GM18867 (cell line): ENCODE measurements at regions not wholly inside any gene's neighbourhood (a gene's known extent, or its start where the extent isn't known, plus 50 kb on each side); places are given as distances from the start of the nearest gene placed in this dataset.

Experiments used
- ATAC-seq: cut with Tn5 transposase; IDR thresholded peaks from one replicate; pipeline ENCODE4 v1.9.1; 2021; ENCODE audit warnings: mild to moderate bottlenecking, moderate library complexity; ENCODE audit not compliant: unreplicated experiment

- ATAC-seq = no peak
Measured at GRCh38 chr10:108899670-108900069, 1023.6 kb downstream of the XPNPEP1 start.

GRCh38 chr10:108894402-108895301, 1028.7 kb downstream of the XPNPEP1 start:
- peak; percentile 86 for ATAC-seq

- no peak for ATAC-seq
Measured at GRCh38 chr10:108877095-108877561, 1046.2 kb downstream of the XPNPEP1 start.

DNA sequence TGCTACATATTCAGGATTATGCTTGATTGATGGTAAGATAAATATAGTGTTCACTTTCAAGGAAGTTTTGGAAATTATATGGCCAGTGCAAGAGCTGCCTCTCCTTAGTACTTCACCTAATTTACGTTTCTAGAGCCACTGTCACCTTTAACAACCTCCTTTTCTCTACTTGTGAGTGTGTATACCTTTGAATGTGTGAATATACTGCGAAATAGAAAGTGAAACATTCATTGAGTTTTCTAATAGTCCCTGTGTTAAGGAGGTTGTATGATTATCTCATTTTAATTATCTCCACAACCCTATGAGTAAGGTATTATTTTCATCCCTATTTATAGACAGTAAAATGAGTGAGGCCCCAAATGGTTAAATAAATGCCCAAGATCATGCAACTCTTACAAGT, 1050.5 kb downstream of the XPNPEP1 start:
- ATAC-seq = peak; percentile 89

DNA sequence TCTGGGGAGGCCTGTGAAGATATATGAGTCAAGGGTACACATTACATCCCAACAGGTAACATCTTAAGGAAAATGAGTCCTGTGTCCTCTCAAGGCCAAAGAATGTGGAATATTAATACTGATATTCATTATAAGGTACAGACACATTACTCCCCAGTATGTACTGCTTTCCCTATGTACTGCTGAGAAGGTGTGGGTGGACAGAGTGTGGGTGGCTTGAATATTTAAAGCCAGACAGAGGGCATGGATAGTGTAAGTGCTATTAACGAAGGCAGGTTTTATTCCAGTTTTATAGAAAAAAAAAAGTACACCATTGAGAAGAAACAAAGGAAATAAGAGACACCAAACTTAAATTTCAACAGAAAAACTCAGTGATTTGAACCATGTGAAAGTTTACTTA, 1054.4 kb downstream of the XPNPEP1 start:
- no peak for ATAC-seq

- ATAC-seq = no peak
Measured at GRCh38 chr10:108862676-108863350, 1060.5 kb downstream of the XPNPEP1 start.

- no peak for ATAC-seq
Measured at GRCh38 chr10:108861181-108861754, 1062.0 kb downstream of the XPNPEP1 start.

DNA sequence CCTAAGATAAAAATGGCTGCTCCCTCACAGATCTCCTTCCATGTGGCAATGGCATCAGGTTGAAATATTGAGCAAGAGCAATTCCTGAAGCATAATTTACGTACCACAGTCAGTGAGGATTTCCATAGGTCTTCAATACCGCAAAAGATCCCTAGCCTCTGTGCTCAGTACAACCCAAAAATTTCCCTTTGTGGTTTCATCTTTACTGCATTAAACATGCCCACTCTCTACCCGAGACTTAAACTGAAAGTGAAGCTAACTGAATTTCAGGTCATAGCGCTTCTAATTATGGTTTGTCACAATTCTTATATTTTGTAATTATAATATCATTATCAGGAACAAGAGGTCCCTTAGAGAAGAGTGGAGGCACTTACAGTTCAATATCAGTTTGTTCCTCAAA, 1071.1 kb downstream of the XPNPEP1 start:
- ATAC-seq = peak; percentile 83

GRCh38 chr10:108850138-108850854, 1073.0 kb downstream of the XPNPEP1 start:
- ATAC-seq = peak; percentile 88

DNA sequence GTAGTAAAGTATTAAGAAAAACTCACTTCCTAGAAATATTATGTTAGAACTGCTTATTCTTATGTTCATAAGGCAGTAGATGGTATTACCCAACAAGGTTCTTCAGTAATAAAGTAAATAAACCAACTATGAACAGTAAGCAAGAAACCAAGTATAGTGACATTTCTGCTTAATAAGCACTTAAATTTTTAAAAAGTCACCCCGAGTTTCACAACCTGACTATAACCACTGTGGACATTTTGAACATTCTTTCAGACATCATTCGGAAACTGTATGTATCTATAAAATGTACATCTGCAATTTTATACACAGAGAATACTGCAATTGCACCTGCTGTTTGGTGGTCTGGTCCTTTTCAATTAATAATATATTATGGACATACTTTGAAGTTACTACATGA, 1073.6 kb downstream of the XPNPEP1 start:
- no peak for ATAC-seq

DNA sequence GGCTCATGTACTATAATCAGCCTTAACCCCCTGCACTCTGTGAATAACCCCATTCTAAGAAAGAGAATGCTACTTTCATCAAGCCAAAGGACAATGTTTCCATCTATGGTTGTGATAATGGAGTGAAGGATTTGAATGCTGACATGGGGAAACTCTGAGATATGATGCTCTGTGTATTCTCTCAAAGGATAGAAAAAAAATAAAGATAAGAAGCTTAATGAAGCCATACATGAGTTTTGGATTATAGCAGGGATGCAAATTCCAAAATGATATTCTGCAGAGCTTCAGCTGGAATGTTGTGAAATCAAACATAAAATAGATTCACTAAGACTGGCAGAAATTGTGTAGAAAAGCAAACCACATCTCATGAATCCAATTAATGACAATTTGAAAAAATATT, 1074.1 kb downstream of the XPNPEP1 start:
- no peak for ATAC-seq

GRCh38 chr10:108848046-108848445, 1075.3 kb downstream of the XPNPEP1 start:
- ATAC-seq = no peak

DNA sequence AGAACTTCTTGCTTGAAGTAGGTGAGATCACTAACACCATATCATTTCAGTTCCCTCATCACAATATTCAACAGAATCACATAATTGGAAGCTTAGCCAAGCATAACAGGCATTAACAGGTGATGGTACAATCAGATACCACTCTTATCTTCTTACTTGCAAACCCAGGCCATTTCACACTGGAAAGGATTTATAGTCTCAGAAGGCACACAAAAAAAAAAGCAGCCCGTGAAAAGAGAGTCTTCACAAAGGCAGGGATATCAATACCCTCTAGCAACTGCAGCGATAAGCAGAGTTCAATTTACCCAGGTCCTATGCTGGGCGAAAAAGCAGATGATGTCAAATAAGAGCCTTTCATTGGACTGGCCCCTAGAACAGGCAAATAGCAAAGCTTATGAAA, 1082.4 kb downstream of the XPNPEP1 start:
- no peak for ATAC-seq

DNA sequence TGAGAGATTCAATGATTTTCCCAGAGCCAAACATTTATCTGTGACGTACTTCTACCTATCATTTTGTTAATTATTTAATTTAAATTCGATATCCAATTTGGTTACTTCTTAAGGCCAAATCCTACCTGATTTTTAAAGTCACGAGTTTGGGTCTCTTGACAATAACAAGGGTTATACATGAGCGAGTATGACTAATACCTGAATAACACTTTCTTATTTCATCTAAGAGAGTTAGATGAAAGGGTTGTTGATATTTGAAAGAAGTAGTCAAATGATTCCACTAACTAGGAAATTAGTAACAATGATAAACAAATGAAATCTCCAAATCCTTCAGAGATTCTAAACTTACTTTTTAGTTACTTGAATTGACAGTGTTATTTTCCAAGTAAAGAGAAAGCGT, 1086.9 kb downstream of the XPNPEP1 start:
- ATAC-seq = no peak

- no peak for ATAC-seq
Measured at GRCh38 chr10:108822026-108822425, 1101.3 kb downstream of the XPNPEP1 start.

GRCh38 chr10:108819302-108819701, 1104.0 kb downstream of the XPNPEP1 start:
- no peak for ATAC-seq

GRCh38 chr10:108817584-108817983, 1105.7 kb downstream of the XPNPEP1 start:
- no peak for ATAC-seq

GRCh38 chr10:108817135-108817534, 1106.2 kb downstream of the XPNPEP1 start:
- no peak for ATAC-seq

DNA sequence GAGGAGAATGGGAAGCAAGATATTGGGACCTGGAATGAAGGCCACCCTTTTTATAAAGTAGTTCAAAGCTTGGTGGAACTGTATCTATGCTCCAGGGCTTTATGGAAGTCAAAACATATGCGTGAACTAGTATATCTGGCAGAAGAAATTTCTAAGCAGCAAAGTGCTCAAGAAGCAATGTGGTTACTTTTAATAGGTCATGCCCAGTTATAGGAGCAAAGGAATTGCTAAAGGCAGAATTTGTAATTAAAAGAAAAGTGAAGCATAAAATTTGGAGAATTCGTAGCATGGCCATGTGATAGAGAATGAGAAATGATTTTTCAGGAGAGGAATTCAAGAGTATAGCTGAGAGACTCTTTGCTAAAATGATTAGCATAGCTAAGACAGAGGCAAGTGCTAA, 1110.4 kb downstream of the XPNPEP1 start:
- ATAC-seq = no peak

DNA sequence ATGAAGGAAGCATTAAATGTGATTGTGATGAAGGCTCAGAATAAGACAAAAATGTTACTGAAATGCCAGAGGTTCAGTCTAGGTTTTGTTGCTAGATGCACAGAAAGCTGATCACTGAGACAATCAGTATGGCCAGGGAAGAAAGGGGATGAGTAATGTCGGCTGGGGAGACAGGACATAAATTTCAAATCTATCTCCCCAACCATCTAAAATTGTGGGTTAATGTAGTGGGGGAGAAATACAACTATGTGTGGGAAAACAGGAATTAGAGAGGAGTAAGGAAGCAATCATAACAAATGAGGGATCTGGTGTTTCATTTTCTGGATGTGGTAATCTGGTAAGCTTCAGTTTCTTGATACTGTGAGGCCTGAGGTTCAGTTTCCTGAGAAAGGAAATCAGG, 1111.0 kb downstream of the XPNPEP1 start:
- ATAC-seq = no peak

DNA sequence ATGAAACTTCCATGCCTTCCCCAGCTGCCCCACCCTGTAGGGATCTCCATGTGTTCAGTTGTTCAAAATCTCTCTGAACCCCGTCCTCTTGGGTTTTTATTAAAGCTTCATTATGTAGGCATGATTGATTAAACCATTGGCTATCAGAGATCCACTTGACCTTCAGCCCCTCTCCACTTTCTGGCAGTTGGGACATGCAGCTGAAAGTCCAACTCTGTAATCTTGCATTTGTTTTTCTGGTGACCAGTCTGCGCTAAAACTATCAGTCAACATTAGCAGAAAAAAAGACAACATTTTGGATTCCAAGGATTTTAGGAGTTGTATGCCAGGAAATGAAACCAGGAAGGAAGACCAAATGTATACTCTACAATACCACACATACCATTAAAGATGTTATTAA, 1115.1 kb downstream of the XPNPEP1 start:
- ATAC-seq = no peak
